Lung (tissue), 11 donors: ENCODE measurements at regions not wholly inside any gene's neighbourhood (a gene's known extent, or its start where the extent isn't known, plus 50 kb on each side); places are given as distances from the start of the nearest gene placed in this dataset.

Source experiments
- ATAC-seq: fragments of 200-7000 bp; cut with Tn5 transposase; one replicate; pipeline ENCODE4 v1.9.1; 2020; ENCODE audit warnings: moderate number of reproducible peaks; ENCODE audit not compliant: insufficient read depth, low FRiP score
- DNase-seq, 3 donors: peaks; one replicate each; pipeline ENCODE4 v3.0.0-alpha.2; 2013 to 2017
- H3K27ac ChIP-seq, 2 donors: one replicate each; pipeline ENCODE4 v1.5.1; 2013; ENCODE audit warnings: mild to moderate bottlenecking in 2 of 2, moderate library complexity in 2 of 2, control low read depth in 1 of 2, inconsistent platforms in 1 of 2, low read depth in 1 of 2, low read length in 1 of 2
- H3K27me3 ChIP-seq, 3 donors: one replicate each; pipeline ENCODE4 v1.5.1; 2013; ENCODE audit warnings: low read length in 2 of 3; ENCODE audit not compliant: control insufficient read depth in 3 of 3, insufficient read depth in 3 of 3
- H3K36me3 ChIP-seq, 4 donors: one replicate each; pipeline ENCODE4 v1.5.1; 2013; ENCODE audit warnings: low read length in 4 of 4, mild to moderate bottlenecking in 1 of 4, moderate library complexity in 1 of 4; ENCODE audit not compliant: control insufficient read depth in 4 of 4, insufficient read depth in 4 of 4
- H3K4me1 ChIP-seq, 5 donors: one replicate each; pipeline ENCODE4 v1.5.1; 2013; ENCODE audit warnings: low read length in 5 of 5, mild to moderate bottlenecking in 2 of 5, moderate library complexity in 1 of 5; ENCODE audit not compliant: control insufficient read depth in 5 of 5, insufficient read depth in 5 of 5
- H3K4me3 ChIP-seq: one replicate; pipeline ENCODE4 v1.5.1; 2013; ENCODE audit warnings: mild to moderate bottlenecking, control low read depth, moderate library complexity
- H3K9ac ChIP-seq, 2 donors: one replicate each; pipeline ENCODE4 v1.5.1; 2013; ENCODE audit warnings: low read length in 2 of 2, control low read depth in 1 of 2; ENCODE audit not compliant: insufficient read depth in 1 of 2
- H3K9me3 ChIP-seq, 4 donors: one replicate each; pipeline ENCODE4 v1.5.1; 2013; ENCODE audit warnings: low read length in 3 of 4, mild to moderate bottlenecking in 1 of 4, moderate library complexity in 1 of 4; ENCODE audit not compliant: control insufficient read depth in 4 of 4, insufficient read depth in 3 of 4
- CTCF ChIP-seq: IDR thresholded peaks from 2 replicates; pipeline ENCODE4 v1.5.1; 2012; ENCODE audit warnings: mild to moderate bottlenecking; ENCODE audit errors: control extremely low read depth, extremely low read depth
- WGBS, 2 donors: extraction: QIAGEN DNeasy Blood & Tissue Kit; methylation state at CpG; one replicate each; pipeline ENCODE4 v1.1.7; 2013; 5-methylcytosine and 5-hydroxymethylcytosine counted together
- donor health status: control.
- donor health status: control.
- donor health status: Bipolar disorder and iron deficiency.
- donor health status: healthy.
- donor health status: DM: yes; HTN: yes; CAD: no.

GRCh38 chr11:87460279-87460678, 422.5 kb downstream of the TMEM135 start:
- H3K27me3 ChIP-seq: no peaks in the 10 kb centered on the region
- no peak for TF ChIP-seq CTCF
- no peak overlapping the region for H3K9ac ChIP-seq
- no peak overlapping the region for H3K4me3 ChIP-seq
- WGBS, 2 donors: 91 to 96% methylated on average over 1 of the region's 1 CpG
- no peak for DNase-seq
- no peaks in the 10 kb centered on the region for H3K36me3 ChIP-seq
- H3K9me3 ChIP-seq: no peaks in the 10 kb centered on the region
- ATAC-seq: no peak
- no peak overlapping the region for H3K27ac ChIP-seq
- H3K4me1 ChIP-seq: no peaks in the 10 kb centered on the region

GRCh38 chr11:87459351-87459750, 421.6 kb downstream of the TMEM135 start:
- Histone ChIP-seq H3K27me3 (no peaks in the 10 kb centered on the region), H3K4me1 (no peaks in the 10 kb centered on the region), H3K4me3 (no peak overlapping the region), H3K36me3 (no peaks in the 10 kb centered on the region), H3K27ac (no peak overlapping the region), H3K9me3 (peaks cover 0 to 1% (median 0%) of the 10 kb centered on the region in 4 donors), H3K9ac (no peak overlapping the region)
- TF ChIP-seq CTCF: no peak
- no peak for DNase-seq
- WGBS, 2 donors: 83 to 85% methylated on average over 3 of the region's 3 CpGs
- no peak for ATAC-seq

- WGBS, 2 donors: 94 to 96% methylated on average over 1 of the region's 1 CpG
- Histone ChIP-seq H3K4me3 (no peak overlapping the region), H3K9me3 (peaks cover 0 to 1% (median 0%) of the 10 kb centered on the region in 4 donors), H3K9ac (no peak overlapping the region), H3K27me3 (no peaks in the 10 kb centered on the region), H3K27ac (no peak overlapping the region), H3K4me1 (no peaks in the 10 kb centered on the region), H3K36me3 (no peaks in the 10 kb centered on the region)
- ATAC-seq (no peak), DNase-seq (no peak)
- no peak for TF ChIP-seq CTCF
These were observed 418.8 kb downstream of the TMEM135 start for GRCh38 chr11:87456499-87456898.

- no peak overlapping the region for H3K9ac ChIP-seq
- H3K36me3 ChIP-seq: no peaks in the 10 kb centered on the region
- H3K4me3 ChIP-seq: no peak overlapping the region
- WGBS, 2 donors: 91 to 92% methylated on average over 3 of the region's 3 CpGs
- no peaks in the 10 kb centered on the region for H3K4me1 ChIP-seq
- DNase-seq (no peak), ATAC-seq (no peak)
- H3K27me3 ChIP-seq: no peaks in the 10 kb centered on the region
- no peak overlapping the region for H3K27ac ChIP-seq
- peaks cover 0 to 1% (median 0%) of the 10 kb centered on the region in 4 donors for H3K9me3 ChIP-seq
- no peak for TF ChIP-seq CTCF
These were observed 417.4 kb downstream of the TMEM135 start for GRCh38 chr11:87455180-87455579.
